AG04450 (cell line): ENCODE measurements at regions not wholly inside any gene's neighbourhood (a gene's known extent, or its start where the extent isn't known, plus 50 kb on each side); places are given as distances from the start of the nearest gene placed in this dataset.

ENCODE experiments used
- CTCF ChIA-PET: fragments of 300-600, 350-600 bp; formaldehyde crosslinking; extraction: SDS; loops from one replicate; lab custom pipeline; 2022; ENCODE audit warnings: antibody characterized with exemption, inconsistent platforms; lab: Charles Lee
- POLR2A ChIA-PET: fragments of 350-600 bp; formaldehyde crosslinking; extraction: SDS; loops from one replicate; lab custom pipeline; 2021; ENCODE audit warnings: antibody characterized with exemption, inconsistent platforms; lab: Yijun Ruan, JAX
- DNase-seq: peaks from one replicate; pipeline ENCODE4 v3.0.0-alpha.2; 2011; ENCODE audit warnings: low read depth, low spot score
- H3K27ac ChIP-seq: one replicate; pipeline ENCODE4 v1.5.1; 2012; ENCODE audit warnings: low read depth, low read length, control low read depth
- H3K27me3 ChIP-seq: one replicate; pipeline ENCODE4 v1.6.0; 2012; ENCODE audit warnings: low read length; ENCODE audit not compliant: control insufficient read depth, insufficient read depth
- H3K4me3 ChIP-seq: 2 replicates; pipeline ENCODE4 v1.5.1; 2011; ENCODE audit warnings: mild to moderate bottlenecking, low read depth, low read length, control low read depth
- H3K9me3 ChIP-seq: 2 replicates; pipeline ENCODE4 v1.5.1; 2012; ENCODE audit warnings: low read length; ENCODE audit not compliant: control insufficient read depth, insufficient read depth
- CTCF ChIP-seq: IDR thresholded peaks from 2 replicates; pipeline ENCODE4 v1.5.1; 2011; ENCODE audit warnings: low read depth, low read length, control low read depth, inconsistent platforms

GRCh38 chr16:85494315-85494714 is 118.8 kb upstream of the GSE1 start:
- ChIA-PET POLR2A (no interaction called here), CTCF (interaction anchor here (1.7 kb wide), 1 partner anchor 116 kb away, joined by 9 read pairs; no protein-coding TSS in a partner anchor)
- Histone ChIP-seq H3K27ac (no peak overlapping the region), H3K9me3 (no peaks in the 10 kb centered on the region; the same call in 1 of the 2 replicates), H3K27me3 (no peaks in the 10 kb centered on the region), H3K4me3 (no peak overlapping the region)
- no peak for DNase-seq
- no peak for TF ChIP-seq CTCF

GRCh38 chr16:85495259-85495658 is 117.9 kb upstream of the GSE1 start:
- Histone ChIP-seq H3K4me3 (no peak overlapping the region), H3K9me3 (no peaks in the 10 kb centered on the region; the same call in 1 of the 2 replicates), H3K27ac (no peak overlapping the region), H3K27me3 (no peaks in the 10 kb centered on the region)
- DNase-seq = no peak
- CTCF ChIA-PET = interaction anchor here (1.0 kb wide), 1 partner anchor 75 kb away, joined by 3 read pairs; no protein-coding TSS in a partner anchor
- POLR2A ChIA-PET = no interaction called here
- TF ChIP-seq CTCF = no peak

- H3K27ac ChIP-seq = no peak overlapping the region
- no peak for TF ChIP-seq CTCF
- DNase-seq = no peak
- ChIA-PET CTCF (interaction anchor here (1.0 kb wide), 1 partner anchor 75 kb away, joined by 3 read pairs; no protein-coding TSS in a partner anchor), POLR2A (no interaction called here)
- H3K4me3 ChIP-seq = no peak overlapping the region
- H3K9me3 ChIP-seq = no peaks in the 10 kb centered on the region; the same call in 1 of the 2 replicates
- H3K27me3 ChIP-seq = no peaks in the 10 kb centered on the region
These were observed 117.1 kb upstream of the GSE1 start for GRCh38 chr16:85495823-85496538.

- no peaks in the 10 kb centered on the region for H3K9me3 ChIP-seq
- H3K27ac ChIP-seq = no peak overlapping the region
- ChIA-PET POLR2A (no interaction called here), CTCF (interaction anchor here (0.6 to 0.9 kb wide), 2 partner anchors 64 to 78 kb away, joined by 3 to 7 read pairs; no protein-coding TSS in a partner anchor)
- H3K27me3 ChIP-seq = no peaks in the 10 kb centered on the region
- TF ChIP-seq CTCF = no peak
- DNase-seq = no peak
- H3K4me3 ChIP-seq = no peak overlapping the region
These were observed 115.4 kb upstream of the GSE1 start for GRCh38 chr16:85497622-85498314.

- Histone ChIP-seq H3K27me3 (no peaks in the 10 kb centered on the region), H3K9me3 (no peaks in the 10 kb centered on the region; the same call in 1 of the 2 replicates), H3K27ac (no peak overlapping the region), H3K4me3 (no peak overlapping the region)
- no peak for DNase-seq
- no peak for TF ChIP-seq CTCF
- CTCF ChIA-PET = no interaction called here
- POLR2A ChIA-PET = no interaction called here
These were observed 114.5 kb upstream of the GSE1 start for GRCh38 chr16:85498607-85499006.
